ENCODE measurements at regions not wholly inside any gene's neighbourhood (a gene's known extent, or its start where the extent isn't known, plus 50 kb on each side); places are given as distances from the start of the nearest gene placed in this dataset.

- no peak for DNase-seq (ENCODE audit: low spot score)
These were observed 323.7 kb upstream of the SALL3 start for GRCh38 chr18:78655921-78656320.

GRCh38 chr18:78656346-78656925 lies 323.2 kb upstream of the SALL3 start:
- no peak for DNase-seq (ENCODE audit: low spot score)

GRCh38 chr18:78658531-78658930 lies 321.1 kb upstream of the SALL3 start:
- DNase-seq (ENCODE audit: low spot score): no peak

- DNase-seq (ENCODE audit: low spot score): no peak
These were observed 320.6 kb upstream of the SALL3 start for GRCh38 chr18:78659057-78659456.

GRCh38 chr18:78659748-78660147 lies 319.9 kb upstream of the SALL3 start:
- no peak for DNase-seq (ENCODE audit: low spot score)

- DNase-seq (ENCODE audit: low spot score): no peak
These were observed 319.3 kb upstream of the SALL3 start for GRCh38 chr18:78660311-78660710.

- no peak for DNase-seq (ENCODE audit: low spot score)
These were observed 318.3 kb upstream of the SALL3 start for GRCh38 chr18:78661316-78661715.

GRCh38 chr18:78662879-78663278 lies 316.7 kb upstream of the SALL3 start:
- DNase-seq (ENCODE audit: low spot score): no peak

GRCh38 chr18:78664048-78664447 lies 315.6 kb upstream of the SALL3 start:
- no peak for DNase-seq (ENCODE audit: low spot score)

- no peak for DNase-seq (ENCODE audit: low spot score)
These were observed 314.8 kb upstream of the SALL3 start for GRCh38 chr18:78664848-78665247.

- DNase-seq (ENCODE audit: low spot score): no peak
These were observed 314.0 kb upstream of the SALL3 start for GRCh38 chr18:78665644-78666043.

- no peak for DNase-seq (ENCODE audit: low spot score)
These were observed 312.8 kb upstream of the SALL3 start for GRCh38 chr18:78666666-78667335.

- no peak for DNase-seq (ENCODE audit: low spot score)
These were observed 308.7 kb upstream of the SALL3 start for GRCh38 chr18:78670778-78671391.

- no peak for DNase-seq (ENCODE audit: low spot score)
These were observed 308.1 kb upstream of the SALL3 start for GRCh38 chr18:78671551-78671950.

GRCh38 chr18:78672862-78673446 lies 306.7 kb upstream of the SALL3 start:
- no peak for DNase-seq (ENCODE audit: low spot score)

GRCh38 chr18:78673516-78674321 lies 305.9 kb upstream of the SALL3 start:
- no peak for DNase-seq (ENCODE audit: low spot score)

- DNase-seq (ENCODE audit: low spot score): no peak
These were observed 304.4 kb upstream of the SALL3 start for GRCh38 chr18:78675231-78675630.

GRCh38 chr18:78676622-78677482 lies 302.8 kb upstream of the SALL3 start:
- DNase-seq (ENCODE audit: low spot score): no peak

GRCh38 chr18:78677483-78678317 lies 301.9 kb upstream of the SALL3 start:
- no peak for DNase-seq (ENCODE audit: low spot score)

GRCh38 chr18:78678318-78678695 lies 301.3 kb upstream of the SALL3 start:
- no peak for DNase-seq (ENCODE audit: low spot score)

GRCh38 chr18:78679031-78679430 lies 300.6 kb upstream of the SALL3 start:
- DNase-seq (ENCODE audit: low spot score): no peak
